HuH-7.5 (cell line): ENCODE measurements at regions not wholly inside any gene's neighbourhood (a gene's known extent, or its start where the extent isn't known, plus 50 kb on each side); places are given as distances from the start of the nearest gene placed in this dataset.

Experiments used
- DNase-seq: peaks from one replicate; pipeline ENCODE4 v3.0.0; 2011; ENCODE audit warnings: low spot score

DNA sequence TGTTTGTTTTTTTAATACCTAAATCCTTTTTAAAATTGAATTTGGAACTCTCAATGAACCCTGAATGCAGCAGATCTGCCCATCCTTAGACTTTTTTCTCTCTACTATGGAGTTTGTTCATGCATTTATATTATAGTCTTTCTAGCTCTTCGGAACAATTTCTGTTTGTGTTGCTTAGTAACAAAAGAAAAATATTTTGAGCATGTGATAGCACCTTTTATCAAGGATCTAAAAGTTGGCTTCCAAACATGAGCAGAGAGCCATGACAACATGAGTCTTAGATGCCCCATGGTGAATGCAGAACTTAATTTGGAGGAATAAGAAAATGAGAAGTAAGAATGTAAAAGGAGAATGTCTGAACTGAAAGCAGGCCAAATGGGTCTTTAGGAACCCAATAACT is 133.7 kb downstream of the EDN1 start:
- no peak for DNase-seq

DNA sequence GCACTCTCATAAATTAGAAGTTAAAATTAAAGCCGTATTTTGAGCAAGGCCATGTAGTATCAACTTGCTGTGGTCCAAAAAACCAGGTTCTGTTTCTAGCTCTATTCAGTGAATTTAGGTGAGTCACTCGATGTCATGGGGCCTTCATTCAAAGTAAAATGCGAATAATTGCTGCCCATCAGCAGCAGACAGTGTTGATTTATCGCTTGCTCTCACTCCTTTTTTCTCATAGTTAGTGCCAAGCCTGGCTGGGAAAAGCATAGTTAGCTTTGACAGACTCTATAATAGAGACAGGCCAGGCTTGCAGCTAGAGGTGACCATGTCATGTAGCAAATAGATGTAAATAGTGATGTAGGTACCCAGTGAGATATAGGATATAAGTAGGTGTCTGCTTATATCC is 136.0 kb downstream of the EDN1 start:
- no peak for DNase-seq

- no peak for DNase-seq
These were observed 140.9 kb downstream of the EDN1 start for GRCh38 chr6:12431023-12431422.

DNA sequence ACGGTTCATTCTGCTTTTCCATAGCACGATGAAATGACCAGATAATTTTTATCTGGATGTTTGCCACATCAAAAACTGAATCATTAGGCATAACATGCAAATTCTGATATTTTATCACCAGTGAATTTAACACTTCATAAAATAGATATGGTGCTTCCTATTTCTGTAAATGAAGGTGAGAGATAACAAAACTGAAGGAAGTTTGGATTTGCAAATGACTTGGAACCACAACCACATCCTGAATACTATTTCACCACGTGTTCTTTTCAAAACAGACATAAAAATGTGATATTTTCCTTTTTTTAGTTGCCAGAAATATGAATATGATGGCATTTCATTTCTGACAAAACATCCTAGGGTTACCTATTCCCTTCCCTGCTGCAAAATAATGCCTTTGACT is 146.1 kb downstream of the EDN1 start:
- no peak for DNase-seq

DNA sequence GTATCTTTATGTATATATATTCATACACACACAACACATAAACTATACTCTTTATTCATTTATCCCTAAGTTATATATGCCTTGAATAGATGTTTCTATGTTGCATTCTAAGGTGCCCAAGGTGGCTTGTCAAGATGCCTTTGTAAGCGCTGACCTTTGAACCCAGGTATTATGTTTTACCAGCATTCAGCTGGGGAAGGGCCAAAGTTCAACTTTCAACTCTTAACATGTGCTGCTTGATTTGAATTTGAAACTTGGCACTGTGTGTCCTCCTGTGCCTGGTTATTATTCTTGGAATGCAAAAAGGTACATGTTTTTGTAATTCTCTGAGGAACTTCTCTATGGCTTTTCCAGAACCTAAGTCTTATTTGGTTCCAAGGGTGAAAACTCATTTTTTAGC is 146.5 kb downstream of the EDN1 start:
- DNase-seq, result no peak

DNA sequence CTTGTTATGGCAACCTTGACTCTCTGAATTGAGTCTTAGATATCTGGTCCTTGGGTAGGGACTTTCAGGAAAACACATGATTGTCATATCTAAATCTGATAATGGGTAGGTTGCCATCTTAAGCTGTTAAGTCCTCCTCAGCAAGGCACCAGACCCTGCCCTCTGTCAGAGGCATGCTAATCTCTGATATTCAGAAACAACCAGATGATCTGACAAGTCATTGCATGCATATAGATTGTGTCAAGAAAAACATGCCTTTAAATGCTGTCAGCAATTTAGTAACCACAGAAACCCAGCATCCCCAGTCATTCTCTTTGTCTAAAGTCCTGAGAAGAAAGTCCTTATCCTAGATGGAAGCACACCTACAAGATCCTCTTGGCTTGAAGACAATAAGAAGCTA is 149.1 kb downstream of the EDN1 start:
- DNase-seq, result no peak

DNA sequence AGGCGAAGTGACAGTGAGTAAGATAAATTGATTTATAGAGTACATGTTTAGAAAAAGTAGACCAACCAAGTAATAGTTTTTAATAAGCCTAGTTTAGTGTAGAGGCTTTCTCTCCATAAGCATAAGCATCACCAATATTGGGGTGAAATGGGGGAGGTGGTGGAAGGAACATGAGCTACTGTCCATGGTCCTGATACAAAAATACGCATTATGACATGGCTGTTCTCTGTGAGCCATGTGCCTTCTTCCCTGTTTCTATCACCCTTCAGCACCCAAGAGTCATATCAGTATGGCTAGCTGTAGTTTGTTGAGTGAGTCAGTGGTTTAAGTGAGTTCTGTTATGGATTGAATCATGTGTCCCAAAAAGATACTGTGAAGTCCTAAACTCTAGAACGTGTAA is 150.8 kb downstream of the EDN1 start:
- no peak for DNase-seq

- DNase-seq, result no peak
These were observed 152.3 kb downstream of the EDN1 start for GRCh38 chr6:12442455-12442854.

DNA sequence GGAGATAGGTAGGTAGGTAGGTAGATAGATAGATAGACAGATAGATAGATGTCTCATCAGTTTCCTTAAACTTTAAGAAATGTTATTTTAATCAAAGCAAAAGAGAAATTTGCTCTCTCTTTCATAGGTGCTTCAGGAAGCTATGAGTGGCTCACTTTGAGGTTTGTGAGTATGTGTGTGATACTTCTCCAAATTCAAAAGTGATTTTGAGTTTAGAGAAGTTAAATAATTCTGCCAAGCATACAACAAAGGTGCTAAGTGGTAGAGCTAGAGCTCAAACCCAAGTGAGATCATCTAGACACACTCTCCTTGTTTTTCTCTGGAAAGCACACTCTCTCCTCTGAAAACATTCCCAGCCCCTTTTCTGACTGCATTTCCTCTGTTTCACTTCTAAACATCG is 156.2 kb downstream of the EDN1 start:
- DNase-seq, result no peak

- no peak for DNase-seq
These were observed 159.3 kb downstream of the EDN1 start for GRCh38 chr6:12449447-12449846.

- no peak for DNase-seq
These were observed 160.3 kb downstream of the EDN1 start for GRCh38 chr6:12450467-12450866.

GRCh38 chr6:12456343-12456742 is 166.2 kb downstream of the EDN1 start:
- no peak for DNase-seq

DNA sequence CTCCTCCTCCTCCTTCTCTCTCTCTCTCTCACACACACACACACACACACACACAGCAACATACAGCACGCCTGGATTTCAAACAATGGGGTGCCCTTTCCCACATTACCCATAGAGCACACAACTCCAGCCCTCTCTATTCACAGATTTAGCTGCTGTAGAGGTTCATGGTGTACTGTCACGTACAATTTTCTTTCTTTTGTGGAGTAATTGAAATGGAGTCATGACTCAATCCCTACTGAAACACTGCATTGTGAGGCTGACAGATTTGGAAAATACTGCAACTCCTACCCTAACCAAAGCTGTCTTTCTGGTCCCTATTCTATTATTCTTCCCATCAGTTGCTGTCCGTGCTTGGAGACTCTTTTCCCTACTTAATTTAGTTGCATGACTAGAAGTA is 166.9 kb downstream of the EDN1 start:
- no peak for DNase-seq

DNA sequence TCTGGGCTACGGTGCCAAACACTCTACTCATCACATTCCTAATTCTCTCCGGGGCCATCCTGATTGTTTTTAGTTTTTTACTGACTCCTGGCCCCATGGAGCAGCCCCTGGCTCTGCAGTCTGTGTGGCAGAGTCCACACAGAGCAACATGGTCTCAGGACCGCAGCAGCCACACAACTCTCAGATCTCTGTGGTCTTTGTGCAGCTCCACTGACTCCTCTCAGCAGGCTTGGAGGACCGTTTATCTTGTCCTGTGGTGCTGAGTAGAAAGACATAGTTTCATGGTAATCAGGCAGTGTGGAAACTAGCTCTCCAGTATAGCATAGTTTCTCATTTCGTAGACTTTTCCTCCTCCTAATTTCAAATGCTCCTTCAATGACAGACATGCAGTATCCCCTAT is 168.4 kb downstream of the EDN1 start:
- DNase-seq, result no peak

DNA sequence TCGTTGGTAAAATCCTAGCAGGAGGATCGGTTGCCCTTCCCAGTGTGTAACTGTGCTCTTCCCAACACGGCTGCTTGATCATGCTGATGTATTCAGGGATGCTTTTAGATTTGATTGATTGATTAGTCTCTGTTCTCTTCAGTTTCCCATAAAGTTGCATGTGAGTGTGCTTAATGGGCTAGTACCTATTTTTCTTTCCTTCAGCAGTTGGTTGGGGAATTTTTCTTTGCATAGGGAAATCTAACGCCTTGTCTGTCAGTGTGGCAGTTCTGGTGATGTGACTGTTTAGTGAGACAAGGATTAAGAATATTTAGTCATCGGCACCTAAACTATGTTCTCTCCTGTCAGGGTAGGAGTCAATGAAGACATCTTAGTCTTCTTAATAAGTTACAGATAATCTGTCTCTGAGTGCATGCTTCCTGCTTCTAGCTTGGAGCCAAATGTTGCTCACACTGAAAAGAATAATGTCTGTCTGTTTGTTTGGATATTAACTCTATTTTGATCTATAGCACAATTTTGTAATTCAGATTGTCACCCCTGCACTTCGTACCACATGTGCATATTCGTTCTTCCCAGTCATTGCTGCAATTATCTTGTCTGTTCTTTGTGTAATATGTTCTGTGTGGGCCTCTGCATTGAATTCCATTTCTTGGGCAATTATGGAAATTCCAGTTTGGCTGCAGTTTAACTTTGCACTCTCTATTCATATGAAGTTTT is 169.9 kb downstream of the EDN1 start:
- DNase-seq, result no peak

DNA sequence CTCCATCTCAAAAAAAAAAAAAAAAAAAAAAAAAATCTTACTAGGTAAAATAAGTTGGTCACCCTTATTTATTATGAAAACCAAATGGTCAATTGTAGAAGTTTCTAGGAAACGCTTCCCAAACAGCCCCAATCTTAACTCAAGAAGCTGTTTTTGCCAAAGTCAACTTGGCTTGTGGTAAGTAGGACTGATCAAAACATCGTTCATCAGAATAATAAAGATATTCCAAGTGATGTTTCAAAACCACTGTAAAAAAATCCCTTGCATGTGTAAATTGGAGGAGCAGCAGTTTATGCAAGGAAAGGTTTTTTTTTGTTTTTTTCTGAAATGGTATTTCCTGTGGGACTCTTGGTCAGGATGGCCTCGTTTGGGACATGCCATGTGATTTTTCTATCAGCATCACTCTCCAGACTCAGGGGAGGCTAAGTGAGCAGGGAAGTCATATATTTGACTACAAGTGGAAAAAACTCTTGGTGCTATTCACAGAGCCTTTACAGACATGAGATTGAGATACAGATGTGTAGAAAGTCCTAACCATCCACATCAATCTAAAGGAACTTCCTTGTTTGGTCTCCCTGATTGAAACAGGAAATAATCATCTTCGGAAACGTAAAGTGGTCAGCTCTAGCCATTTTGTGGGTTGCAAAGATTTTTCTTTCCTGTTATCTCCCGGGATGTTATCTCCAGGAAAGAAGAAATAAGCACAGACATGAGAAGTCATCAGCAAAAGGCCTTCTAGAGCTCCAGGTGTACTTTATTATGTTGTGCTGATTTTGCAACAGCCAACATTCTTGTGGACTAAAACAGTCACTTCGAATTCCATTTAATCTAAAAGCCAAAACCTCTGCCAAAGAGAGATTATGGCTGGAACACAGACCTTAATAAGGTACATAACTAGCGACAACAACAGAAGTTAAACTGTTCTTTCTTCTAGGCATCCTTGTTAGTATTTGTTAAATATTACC is 177.8 kb downstream of the EDN1 start:
- no peak for DNase-seq

DNA sequence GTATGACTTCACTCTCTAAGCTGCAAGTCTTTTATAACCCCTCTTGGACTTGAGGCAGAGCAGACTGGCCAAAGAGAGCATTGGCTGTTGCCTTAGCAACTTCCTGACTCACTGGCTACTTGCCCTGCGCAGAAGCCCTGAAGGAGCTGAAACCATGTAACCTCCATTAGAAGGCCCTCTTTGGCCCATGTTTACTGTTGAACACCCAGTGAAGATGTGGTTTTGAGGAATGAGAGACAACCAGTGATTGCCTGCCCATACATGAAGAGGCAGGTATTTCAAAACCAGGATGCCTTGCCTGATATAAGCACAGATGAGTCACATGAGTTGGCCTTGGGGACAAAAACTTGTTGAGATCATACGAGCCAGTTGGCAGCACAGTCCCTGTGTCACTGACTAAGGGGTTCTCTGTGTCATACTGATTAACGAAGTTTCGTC is 182.5 kb downstream of the EDN1 start:
- DNase-seq, result no peak

DNA sequence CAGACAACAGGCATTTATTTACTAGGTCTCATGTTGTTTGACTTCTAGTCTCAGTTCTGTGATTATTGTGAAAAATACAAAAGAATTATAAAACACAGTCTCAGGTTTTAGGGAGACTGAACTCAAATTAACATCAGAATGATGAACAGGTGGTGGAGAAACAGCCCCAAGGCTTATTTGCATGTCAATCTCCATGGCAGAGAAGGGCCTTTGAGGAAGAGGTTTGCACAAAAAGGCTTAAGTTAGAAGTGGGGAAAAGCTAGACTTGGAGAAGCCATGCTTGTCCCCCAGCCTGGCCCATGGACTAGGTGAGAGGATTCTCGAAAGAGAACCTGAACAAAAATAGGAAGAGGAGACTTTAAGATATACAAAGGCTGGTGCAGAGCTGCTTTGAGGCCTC is 183.3 kb downstream of the EDN1 start:
- DNase-seq, result no peak

GRCh38 chr6:12474167-12475140 is 184.3 kb downstream of the EDN1 start:
- DNase-seq, result no peak

DNA sequence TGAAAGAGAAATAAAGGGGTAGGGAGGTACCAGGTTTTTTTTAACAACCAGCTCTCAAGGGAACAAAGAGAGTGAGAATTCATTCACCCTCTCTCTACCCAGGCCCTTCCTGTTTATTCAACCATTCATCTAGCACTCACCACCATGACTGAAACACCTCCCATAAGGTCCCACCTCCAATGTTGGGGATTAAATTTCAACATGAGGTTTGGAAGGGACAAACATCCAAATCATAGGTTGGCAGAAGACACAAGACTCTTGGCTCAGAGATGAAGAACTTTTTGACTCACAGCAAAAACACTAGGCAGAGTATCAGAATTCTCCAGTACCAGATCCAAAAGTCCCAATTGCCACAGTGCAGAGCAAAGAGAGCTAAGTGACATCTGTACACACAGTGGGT is 186.3 kb downstream of the EDN1 start:
- no peak for DNase-seq

- DNase-seq, result no peak
These were observed 187.5 kb downstream of the EDN1 start for GRCh38 chr6:12477616-12478015.

DNA sequence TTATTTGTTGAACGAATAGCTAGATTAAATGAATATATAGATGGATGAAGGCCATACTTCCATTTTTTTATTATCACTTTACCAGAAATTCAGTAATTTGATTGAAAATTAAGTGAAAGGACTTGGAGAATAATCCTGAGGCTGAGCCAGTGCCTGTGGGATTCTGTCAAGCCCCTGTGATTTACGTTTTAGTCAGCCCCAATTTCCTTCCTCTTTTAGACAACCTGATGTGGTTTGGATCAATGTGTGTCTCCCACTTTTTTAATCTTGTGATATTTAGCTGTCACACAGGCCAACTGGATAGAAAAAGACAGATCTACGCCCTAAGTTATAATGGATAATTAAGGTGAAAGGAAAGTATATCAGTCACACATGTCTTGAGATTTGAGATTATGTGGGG is 188.8 kb downstream of the EDN1 start:
- DNase-seq, result no peak
